ENCODE measurements at regions not wholly inside any gene's neighbourhood (a gene's known extent, or its start where the extent isn't known, plus 50 kb on each side); places are given as distances from the start of the nearest gene placed in this dataset.

GRCh38 chr13:104357672-104358354, 1291.6 kb upstream of the SLC10A2 start:
- no peak for DNase-seq
- Histone ChIP-seq H3K36me3 (replicated peaks in 1 of 2) (no peaks in the 10 kb centered on the region), H3K4me1 (replicated peaks in 1 of 2) (no peaks in the 10 kb centered on the region), H3K9me3 (replicated peaks in 1 of 3) (no peaks in the 10 kb centered on the region), H3K4me3 (no peak overlapping the region), H3K27ac (no peak overlapping the region), H3K27me3 (no peaks in the 10 kb centered on the region)
- TF ChIP-seq POLR2A (IDR thresholded peaks at IDR 0.05) (no peak), CTCF (IDR thresholded peaks at IDR 0.05) (no peak)
- intact Hi-C loops (cut with DNase I): no loop called here
- WGBS, 4 donors: 75 to 84% (median 80%) methylated on average over 9 of the region's 9 CpGs

GRCh38 chr13:104357174-104357573, 1291.0 kb upstream of the SLC10A2 start:
- intact Hi-C loops (cut with DNase I): no loop called here
- no peaks in the 10 kb centered on the region for H3K9me3 ChIP-seq (replicated peaks in 1 of 3)
- no peak for DNase-seq

GRCh38 chr13:104355041-104355670, 1288.9 kb upstream of the SLC10A2 start:
- H3K4me3 ChIP-seq: no peak overlapping the region
- no peaks in the 10 kb centered on the region for H3K36me3 ChIP-seq (replicated peaks in 1 of 2)
- WGBS, 4 donors: 65 to 72% (median 68%) methylated on average over 6 of the region's 6 CpGs
- H3K27me3 ChIP-seq: no peaks in the 10 kb centered on the region
- intact Hi-C loops (cut with DNase I): no loop called here
- TF ChIP-seq CTCF (IDR thresholded peaks at IDR 0.05) (no peak), POLR2A (IDR thresholded peaks at IDR 0.05) (no peak)
- H3K27ac ChIP-seq: no peak overlapping the region
- no peaks in the 10 kb centered on the region for H3K4me1 ChIP-seq (replicated peaks in 1 of 2)
- H3K9me3 ChIP-seq (replicated peaks in 1 of 3): no peaks in the 10 kb centered on the region
- DNase-seq: no peak

More at GRCh38 chr13:104357174-104357573, 1291.0 kb upstream of the SLC10A2 start:
- H3K27ac ChIP-seq: no peak overlapping the region
- no peaks in the 10 kb centered on the region for H3K27me3 ChIP-seq
- no peak overlapping the region for H3K4me3 ChIP-seq
- WGBS, 4 donors: 37 to 50% (median 47%) methylated on average over 5 of the region's 5 CpGs
- no peaks in the 10 kb centered on the region for H3K36me3 ChIP-seq (replicated peaks in 1 of 2)
- H3K4me1 ChIP-seq (replicated peaks in 1 of 2): no peaks in the 10 kb centered on the region
- TF ChIP-seq CTCF (IDR thresholded peaks at IDR 0.05) (no peak), POLR2A (IDR thresholded peaks at IDR 0.05) (no peak)

- no peak overlapping the region for H3K27ac ChIP-seq
- no peak for DNase-seq
- H3K4me3 ChIP-seq: no peak overlapping the region
- intact Hi-C loops (cut with DNase I): no loop called here
- H3K4me1 ChIP-seq (replicated peaks in 1 of 2): no peaks in the 10 kb centered on the region
- H3K9me3 ChIP-seq (replicated peaks in 1 of 3): no peaks in the 10 kb centered on the region
- no peaks in the 10 kb centered on the region for H3K27me3 ChIP-seq
- H3K36me3 ChIP-seq (replicated peaks in 1 of 2): no peaks in the 10 kb centered on the region
- no peak for TF ChIP-seq CTCF (IDR thresholded peaks at IDR 0.05)
- no peak for TF ChIP-seq POLR2A (IDR thresholded peaks at IDR 0.05)
Observed at GRCh38 chr13:104327211-104327610, 1261.0 kb upstream of the SLC10A2 start.
